ENCODE measurements at regions not wholly inside any gene's neighbourhood (a gene's known extent, or its start where the extent isn't known, plus 50 kb on each side); places are given as distances from the start of the nearest gene placed in this dataset.
A peak's percentile ranks its signal among the peaks of the same experiment; 100 is the strongest.

- no peak for FAIRE-seq
- DNase-seq (ENCODE audit: insufficient read length, low spot score) = no peak
- no peak for TF ChIP-seq POLR2A (IDR thresholded peaks at IDR 0.05; ENCODE audit: low read depth, low read length)
Observed at GRCh38 chr10:128432011-128432410, 305.8 kb upstream of the MKI67 start.

- TF ChIP-seq POLR2A (IDR thresholded peaks at IDR 0.05; ENCODE audit: low read depth, low read length) = no peak
- FAIRE-seq = no peak
- DNase-seq (ENCODE audit: insufficient read length, low spot score) = no peak
Observed at GRCh38 chr10:128432423-128432822, 306.2 kb upstream of the MKI67 start.

GRCh38 chr10:128435811-128436210 is 309.6 kb upstream of the MKI67 start:
- DNase-seq (ENCODE audit: insufficient read length, low spot score) = no peak
- FAIRE-seq = no peak
- TF ChIP-seq POLR2A (IDR thresholded peaks at IDR 0.05; ENCODE audit: low read depth, low read length) = no peak

GRCh38 chr10:128437786-128438345 is 311.6 kb upstream of the MKI67 start:
- no peak for FAIRE-seq
- DNase-seq (ENCODE audit: insufficient read length, low spot score) = no peak
- no peak for TF ChIP-seq POLR2A (IDR thresholded peaks at IDR 0.05; ENCODE audit: low read depth, low read length)

GRCh38 chr10:128438417-128439063 is 312.3 kb upstream of the MKI67 start:
- FAIRE-seq (no peak), DNase-seq (ENCODE audit: insufficient read length, low spot score) (no peak)
- TF ChIP-seq POLR2A (IDR thresholded peaks at IDR 0.05; ENCODE audit: low read depth, low read length) = no peak

- TF ChIP-seq POLR2A (IDR thresholded peaks at IDR 0.05; ENCODE audit: low read depth, low read length) = no peak
- DNase-seq (ENCODE audit: insufficient read length, low spot score) = no peak
- FAIRE-seq = no peak
Observed at GRCh38 chr10:128440513-128441160, 314.4 kb upstream of the MKI67 start.

GRCh38 chr10:128443925-128444518 is 317.8 kb upstream of the MKI67 start:
- no peak for TF ChIP-seq POLR2A (IDR thresholded peaks at IDR 0.05; ENCODE audit: low read depth, low read length)
- FAIRE-seq = no peak

GRCh38 chr10:128448796-128449195 is 322.6 kb upstream of the MKI67 start:
- FAIRE-seq (no peak), DNase-seq (ENCODE audit: insufficient read length, low spot score) (no peak)
- TF ChIP-seq POLR2A (IDR thresholded peaks at IDR 0.05; ENCODE audit: low read depth, low read length) = no peak

More at GRCh38 chr10:128443925-128444518, 317.8 kb upstream of the MKI67 start:
- DNase-seq (ENCODE audit: insufficient read length, low spot score) = no peak

GRCh38 chr10:128451879-128452278 is 325.7 kb upstream of the MKI67 start:
- TF ChIP-seq POLR2A (IDR thresholded peaks at IDR 0.05; ENCODE audit: low read depth, low read length) = no peak
- no peak for DNase-seq (ENCODE audit: insufficient read length, low spot score)
- no peak for FAIRE-seq

- FAIRE-seq = no peak
- DNase-seq (ENCODE audit: insufficient read length, low spot score) = no peak
- TF ChIP-seq POLR2A (IDR thresholded peaks at IDR 0.05; ENCODE audit: low read depth, low read length) = no peak
Observed at GRCh38 chr10:128456271-128456670, 330.0 kb upstream of the MKI67 start.

- DNase-seq (ENCODE audit: insufficient read length, low spot score) (no peak), FAIRE-seq (no peak)
- no peak for TF ChIP-seq POLR2A (IDR thresholded peaks at IDR 0.05; ENCODE audit: low read depth, low read length)
Observed at GRCh38 chr10:128457136-128457535, 330.9 kb upstream of the MKI67 start.

GRCh38 chr10:128461991-128462390 is 335.8 kb upstream of the MKI67 start:
- no peak for DNase-seq (ENCODE audit: insufficient read length, low spot score)
- no peak for FAIRE-seq
- no peak for TF ChIP-seq POLR2A (IDR thresholded peaks at IDR 0.05; ENCODE audit: low read depth, low read length)

- no peak for TF ChIP-seq POLR2A (IDR thresholded peaks at IDR 0.05; ENCODE audit: low read depth, low read length)
- DNase-seq (ENCODE audit: insufficient read length, low spot score) = no peak
- FAIRE-seq = no peak
Observed at GRCh38 chr10:128462844-128463243, 336.6 kb upstream of the MKI67 start.

GRCh38 chr10:128463991-128464760 is 338.0 kb upstream of the MKI67 start:
- DNase-seq (ENCODE audit: insufficient read length, low spot score) (no peak), FAIRE-seq (peak; percentile 52)
- TF ChIP-seq POLR2A (IDR thresholded peaks at IDR 0.05; ENCODE audit: low read depth, low read length) = no peak

Measured in H54 (cell line).